ENCODE measurements at regions not wholly inside any gene's neighbourhood (a gene's known extent, or its start where the extent isn't known, plus 50 kb on each side); places are given as distances from the start of the nearest gene placed in this dataset.

DNA sequence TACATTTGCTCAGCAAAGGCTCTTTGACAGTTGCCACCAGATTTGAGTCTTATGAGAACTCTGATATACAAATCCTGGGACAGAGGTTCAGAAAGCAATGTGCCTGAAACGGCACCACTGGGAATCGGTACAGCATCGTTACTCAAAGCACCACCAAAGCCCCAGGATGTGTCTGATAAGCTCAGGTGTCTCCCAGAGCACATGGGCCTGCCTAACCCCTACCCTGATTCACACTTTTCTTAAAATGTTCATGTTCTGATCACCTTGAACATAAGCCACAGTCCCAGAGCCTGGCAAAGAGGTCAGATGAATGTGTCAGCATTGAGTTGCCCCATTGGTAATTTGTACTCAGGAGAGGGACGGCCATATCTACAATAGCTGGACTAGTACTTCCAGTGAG is 545.8 kb upstream of the AUTS2 start:
- no peak for TF ChIP-seq CTCF (IDR thresholded peaks at IDR 0.05)
- no peak for TF ChIP-seq POLR2A (IDR thresholded peaks at IDR 0.05)
- TF ChIP-seq EP300 (IDR thresholded peaks at IDR 0.05): no peak
- H3K27ac ChIP-seq: no peak overlapping the region
- no peak overlapping the region for H3K4me3 ChIP-seq
- intact Hi-C loops (cut with DNase I): no loop called here
- DNase-seq: no peak
- H3K4me1 ChIP-seq (ENCODE audit: insufficient read depth): no peaks in the 10 kb centered on the region
- H3K27me3 ChIP-seq: no peaks in the 10 kb centered on the region
- H3K36me3 ChIP-seq: no peaks in the 10 kb centered on the region
- peaks cover 0 to 4% of the 10 kb centered on the region in 2 donors for H3K9me3 ChIP-seq
- 79 to 87% (median 84%) methylated on average over 4 of the region's 4 CpGs for WGBS, 3 donors

GRCh38 chr7:69060516-69060915 is 537.8 kb upstream of the AUTS2 start:
- no peaks in the 10 kb centered on the region for H3K36me3 ChIP-seq
- H3K4me3 ChIP-seq: no peak overlapping the region
- peaks cover 0 to 4% of the 10 kb centered on the region in 2 donors for H3K9me3 ChIP-seq
- 46 to 59% (median 50%) methylated on average over 3 of the region's 3 CpGs for WGBS, 3 donors
- no peaks in the 10 kb centered on the region for H3K4me1 ChIP-seq (ENCODE audit: insufficient read depth)
- DNase-seq: no peak
- no peak overlapping the region for H3K27ac ChIP-seq
- intact Hi-C loops (cut with DNase I): no loop called here
- TF ChIP-seq POLR2A (IDR thresholded peaks at IDR 0.05) (no peak), CTCF (IDR thresholded peaks at IDR 0.05) (no peak), EP300 (IDR thresholded peaks at IDR 0.05) (no peak)
- no peaks in the 10 kb centered on the region for H3K27me3 ChIP-seq

DNA sequence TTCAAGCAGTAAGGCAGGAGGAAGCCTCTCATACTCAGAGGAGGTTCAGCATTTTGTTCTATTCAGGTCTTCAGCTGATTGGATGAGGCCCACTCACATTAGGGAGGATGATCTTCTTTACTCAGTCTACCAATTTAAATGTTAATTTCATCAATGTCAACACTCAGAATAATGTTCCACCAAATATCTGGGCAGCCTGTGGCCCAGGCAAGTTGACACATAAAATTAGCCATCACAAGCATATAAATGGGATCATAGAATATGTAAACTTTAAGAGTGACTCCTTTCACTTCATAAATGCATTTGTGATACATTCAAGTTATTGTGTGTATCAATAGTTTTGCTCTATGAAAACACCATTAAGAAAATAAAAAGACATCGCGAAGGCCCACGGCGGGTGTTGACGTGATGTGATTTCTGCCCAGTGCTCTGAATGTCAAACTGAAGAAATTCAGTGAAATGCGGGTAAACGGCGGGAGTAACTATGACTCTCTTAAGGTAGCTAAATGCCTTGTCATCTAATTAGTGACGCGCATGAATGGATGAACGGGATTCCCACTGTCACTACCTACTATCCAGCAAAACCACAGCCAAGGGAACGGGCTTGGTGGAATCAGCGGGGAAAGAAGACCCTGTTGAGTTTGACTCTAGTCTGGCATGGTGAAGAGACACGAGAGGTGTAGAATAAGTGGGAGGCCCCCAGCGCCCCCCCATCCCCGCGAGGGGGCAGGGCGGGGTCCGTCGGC is 536.1 kb upstream of the AUTS2 start:
- Histone ChIP-seq H3K4me1 (ENCODE audit: insufficient read depth) (no peaks in the 10 kb centered on the region), H3K27ac (no peak overlapping the region), H3K4me3 (no peak overlapping the region), H3K9me3 (no peaks in the 10 kb centered on the region), H3K27me3 (no peaks in the 10 kb centered on the region), H3K36me3 (no peaks in the 10 kb centered on the region)
- WGBS, 3 donors: 90 to 97% (median 93%) methylated on average over 20 of the region's 20 CpGs
- DNase-seq: no peak
- intact Hi-C loops (cut with DNase I): no loop called here
- TF ChIP-seq EP300 (IDR thresholded peaks at IDR 0.05): no peak
- TF ChIP-seq POLR2A (IDR thresholded peaks at IDR 0.05): no peak
- TF ChIP-seq CTCF (IDR thresholded peaks at IDR 0.05): no peak

GRCh38 chr7:69067397-69067796 is 530.9 kb upstream of the AUTS2 start:
- TF ChIP-seq POLR2A (IDR thresholded peaks at IDR 0.05) (no peak), CTCF (IDR thresholded peaks at IDR 0.05) (no peak), EP300 (IDR thresholded peaks at IDR 0.05) (no peak)
- H3K9me3 ChIP-seq: no peaks in the 10 kb centered on the region
- no peak overlapping the region for H3K27ac ChIP-seq
- H3K27me3 ChIP-seq: no peaks in the 10 kb centered on the region
- no peaks in the 10 kb centered on the region for H3K4me1 ChIP-seq (ENCODE audit: insufficient read depth)
- H3K36me3 ChIP-seq: no peaks in the 10 kb centered on the region
- DNase-seq: no peak
- intact Hi-C loops (cut with DNase I): no loop called here
- 26 to 47% (median 34%) methylated on average over 3 of the region's 3 CpGs for WGBS, 3 donors
- no peak overlapping the region for H3K4me3 ChIP-seq

All from ovary (tissue), 7 donors.